HG02798 (cell line): ENCODE measurements at regions not wholly inside any gene's neighbourhood (a gene's known extent, or its start where the extent isn't known, plus 50 kb on each side); places are given as distances from the start of the nearest gene placed in this dataset.

Experiments
- ATAC-seq: cut with Tn5 transposase; IDR thresholded peaks from one replicate; pipeline ENCODE4 v1.9.1; 2021; ENCODE audit warnings: mild to moderate bottlenecking; ENCODE audit not compliant: unreplicated experiment, poor library complexity

DNA sequence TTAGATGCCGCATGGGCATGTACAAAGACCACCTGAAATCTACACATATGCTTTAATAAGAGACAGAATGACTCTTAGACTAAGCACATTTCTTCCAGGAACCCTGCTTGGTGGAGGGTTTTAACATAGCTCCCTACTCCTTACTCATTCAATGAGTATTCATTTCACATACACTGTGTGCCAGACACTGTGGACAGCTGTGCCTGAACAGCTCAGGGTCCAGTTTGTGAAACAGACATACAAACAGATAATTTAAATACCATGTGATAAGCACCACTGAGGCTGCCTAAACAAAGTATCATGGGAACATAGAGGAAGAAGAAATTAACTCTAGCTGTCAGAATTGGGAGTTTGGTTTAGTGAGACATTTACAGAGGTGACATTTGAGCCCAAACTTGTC, 65.2 kb upstream of the ITPRID1 start:
- no peak for ATAC-seq

DNA sequence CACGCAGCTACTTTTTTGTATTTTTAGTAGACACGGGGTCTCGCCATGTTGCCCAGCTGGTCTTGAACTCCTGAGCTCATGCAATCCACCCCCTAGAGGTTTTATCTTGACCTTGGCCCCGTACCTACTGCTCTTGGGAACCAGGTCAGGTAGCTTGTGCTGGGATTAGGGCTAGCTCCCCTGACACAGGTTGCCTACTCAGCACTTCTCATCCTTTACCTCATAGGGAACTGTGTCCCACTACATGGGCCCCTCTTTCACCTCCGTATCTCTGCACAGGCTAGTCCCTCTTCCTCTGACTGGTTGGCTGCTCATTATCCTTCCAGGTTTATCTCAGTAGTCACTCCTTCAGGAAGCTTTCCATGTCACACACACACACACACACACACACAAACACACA, 58.0 kb upstream of the ITPRID1 start:
- ATAC-seq, result no peak

DNA sequence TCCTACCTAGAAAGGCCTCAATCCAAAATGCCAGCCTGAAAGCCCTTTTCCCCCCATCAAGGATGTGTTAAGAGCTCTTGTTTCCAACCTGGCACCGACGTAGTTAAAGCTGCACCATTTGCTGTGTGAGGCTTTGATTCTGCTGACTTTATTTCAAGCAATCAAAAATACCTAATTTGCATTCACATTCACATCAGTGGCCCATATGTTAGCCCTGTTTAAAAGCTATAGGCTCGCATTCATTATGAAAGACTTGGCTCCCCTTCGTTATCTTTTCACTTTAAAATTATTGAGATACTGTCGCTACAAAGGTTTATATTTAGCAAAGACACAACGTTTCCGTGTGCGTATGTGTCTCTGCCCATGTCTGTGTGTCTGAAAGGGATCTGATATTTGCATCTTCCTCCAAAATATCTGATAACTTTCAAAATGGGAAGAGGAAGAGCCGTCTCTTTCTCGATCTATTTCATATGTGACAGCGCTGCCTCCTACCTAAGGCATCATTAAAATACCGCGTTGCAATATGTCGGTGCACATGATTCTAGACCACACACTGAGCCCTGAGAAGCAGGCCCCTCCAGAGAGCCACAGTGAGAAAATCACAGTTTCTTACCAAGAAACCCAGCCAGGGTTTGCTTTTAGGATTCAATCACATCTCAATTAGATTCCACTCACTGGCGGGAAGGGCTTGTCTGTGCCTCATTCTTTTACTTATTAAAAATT, 57.1 kb upstream of the ITPRID1 start:
- ATAC-seq, result no peak

DNA sequence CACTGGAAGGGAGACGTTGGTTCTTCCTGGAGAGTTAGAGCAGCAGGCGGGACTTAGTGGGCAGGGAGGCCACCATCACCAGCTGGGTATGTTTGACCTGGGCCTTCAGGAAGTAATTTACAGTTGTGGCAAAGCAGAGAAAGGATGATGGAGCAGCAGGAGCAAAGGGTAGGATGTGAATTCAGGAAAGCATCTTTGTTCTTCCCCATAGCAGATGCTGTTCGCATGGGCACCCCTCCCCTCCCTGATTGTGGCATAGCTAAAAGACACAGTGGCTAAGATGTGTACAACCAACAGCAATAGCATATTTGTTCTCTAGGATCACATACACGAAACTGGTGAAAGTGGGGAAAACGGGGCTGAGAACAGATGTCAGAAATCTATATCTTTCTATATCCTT, 56.3 kb upstream of the ITPRID1 start:
- no peak for ATAC-seq

DNA sequence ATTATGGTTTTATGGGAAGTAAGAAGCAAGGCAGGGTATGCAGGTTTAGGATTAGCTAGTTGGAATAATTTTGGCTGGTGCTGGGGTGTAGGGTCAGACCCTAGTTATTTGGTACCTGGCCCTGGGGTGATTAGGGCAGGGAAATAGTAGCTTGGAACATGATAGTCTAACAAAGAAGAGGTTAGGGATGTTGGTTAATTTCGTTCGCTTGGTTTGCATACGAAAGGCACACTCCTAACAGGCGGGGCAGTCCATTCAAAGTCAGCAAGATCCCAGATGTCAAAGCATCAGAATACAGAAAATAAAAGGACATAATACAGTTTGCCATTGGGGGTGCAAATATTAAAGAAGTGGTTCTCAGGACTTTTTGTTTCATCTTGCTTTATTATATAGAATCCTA, 55.7 kb upstream of the ITPRID1 start:
- no peak for ATAC-seq

DNA sequence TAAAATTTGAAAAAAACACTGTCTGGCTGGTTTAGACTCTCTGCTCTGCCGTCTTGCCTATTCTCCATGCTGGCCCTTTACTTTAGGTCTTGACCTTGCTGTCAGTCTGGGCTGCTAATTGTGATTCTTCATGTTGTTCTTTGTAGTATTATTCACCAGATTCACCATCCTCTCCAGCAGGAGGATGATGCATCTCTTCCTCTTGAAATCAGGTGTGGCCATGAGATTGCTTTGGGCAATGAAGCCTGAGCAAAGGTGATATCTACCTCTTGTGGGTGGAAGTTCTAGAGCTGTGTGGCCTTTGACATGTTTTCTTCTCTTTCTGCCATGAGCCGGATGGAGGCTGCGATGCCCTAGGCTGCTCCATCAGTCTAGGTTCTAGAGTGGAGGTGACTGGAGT, 51.3 kb upstream of the ITPRID1 start:
- ATAC-seq, result no peak
